CD14-positive monocyte (primary cell): ENCODE measurements at regions not wholly inside any gene's neighbourhood (a gene's known extent, or its start where the extent isn't known, plus 50 kb on each side); places are given as distances from the start of the nearest gene placed in this dataset.

Source experiments
- DNase-seq, 3 donors: peaks; one replicate each; pipeline ENCODE4 v3.0.0-alpha.2; 2011 to 2022
- H2AFZ ChIP-seq: 2 replicates; pipeline ENCODE4 v1.6.0; 2012; ENCODE audit warnings: mild to moderate bottlenecking, low read depth, low read length, inconsistent platforms; ENCODE audit not compliant: insufficient read depth, poor library complexity, severe bottlenecking
- H3K27ac ChIP-seq, 2 donors: 1 replicate in 1 of 2; 2 replicates in 1 of 2; pipeline ENCODE4 v1.5.1; 2012 to 2013; ENCODE audit warnings: low read length in 2 of 2, control low read depth in 1 of 2, inconsistent platforms in 1 of 2, low read depth in 1 of 2, mild to moderate bottlenecking in 1 of 2
- H3K27me3 ChIP-seq, 2 donors: one replicate each; pipeline versions ENCODE4 v1.6.0 to v1.6.1; 2011 to 2013; ENCODE audit warnings: low read length in 2 of 2; ENCODE audit not compliant: control insufficient read depth in 2 of 2, insufficient read depth in 2 of 2
- H3K36me3 ChIP-seq, 2 donors: replicated peaks in 1 of 2; 1 replicate in 1 of 2; 2 replicates in 1 of 2; pipeline versions ENCODE4 v1.5.1 to v1.6.1; 2012 to 2013; ENCODE audit warnings: low read length in 2 of 2, control low read depth in 1 of 2, inconsistent platforms in 1 of 2, mild to moderate bottlenecking in 1 of 2; ENCODE audit not compliant: insufficient read depth in 2 of 2, control insufficient read depth in 1 of 2
- H3K4me1 ChIP-seq, 2 donors: 1 replicate in 1 of 2; 2 replicates in 1 of 2; pipeline versions ENCODE4 v1.5.1 to v1.6.1; 2012 to 2013; ENCODE audit warnings: low read length in 2 of 2, control low read depth in 1 of 2, inconsistent platforms in 1 of 2, mild to moderate bottlenecking in 1 of 2, moderate library complexity in 1 of 2; ENCODE audit not compliant: insufficient read depth in 2 of 2, control insufficient read depth in 1 of 2
- H3K4me2 ChIP-seq: replicated peaks from 2 replicates; pipeline ENCODE3; 2012; ENCODE audit warnings: low read length, moderate library complexity, mild to moderate bottlenecking; ENCODE audit not compliant: poor library complexity, severe bottlenecking; ENCODE audit errors: extremely low read depth
- H3K4me3 ChIP-seq, 3 experiments: fragments of 200-600 bp in 1 of 3; sonication (generic) in 1 of 3; replicated peaks in 1 of 3; 1 replicate in 2 of 3; 2 replicates in 1 of 3; pipeline ENCODE4 v1.5.1; 2011 to 2013; ENCODE audit warnings: low read length in 3 of 3, mild to moderate bottlenecking in 3 of 3, control low read depth in 2 of 3, low read depth in 2 of 3, inconsistent platforms in 1 of 3, moderate library complexity in 1 of 3
- H3K79me2 ChIP-seq: 2 replicates; pipeline ENCODE4 v1.6.0; 2012; ENCODE audit warnings: mild to moderate bottlenecking, control low read depth, inconsistent platforms, low read length, moderate library complexity; ENCODE audit not compliant: insufficient read depth
- H3K9ac ChIP-seq: 2 replicates; pipeline ENCODE4 v1.6.0; 2017; ENCODE audit warnings: low read length, mild to moderate bottlenecking; ENCODE audit not compliant: insufficient read depth, poor library complexity, severe bottlenecking
- H3K9me3 ChIP-seq, 2 donors: replicated peaks in 1 of 2; 1 replicate in 1 of 2; 2 replicates in 1 of 2; pipeline versions ENCODE4 v1.5.1 to v1.6.1; 2012 to 2013; ENCODE audit warnings: low read length in 2 of 2, control low read depth in 1 of 2; ENCODE audit not compliant: control insufficient read depth in 1 of 2, insufficient read depth in 1 of 2
- H4K20me1 ChIP-seq: 2 replicates; pipeline ENCODE4 v1.6.0; 2012; ENCODE audit warnings: mild to moderate bottlenecking, low read length, control low read depth, moderate library complexity; ENCODE audit not compliant: insufficient read depth
- H3K27ac Mint-ChIP-seq, 7 donors: one replicate each; pipeline ENCODE4 v1.8.0; 2020; ENCODE audit warnings: mild to moderate bottlenecking in 7 of 7, mixed read lengths in 7 of 7, moderate library complexity in 6 of 7, inconsistent platforms in 2 of 7
- H3K27me3 Mint-ChIP-seq, 3 donors: one replicate each; pipeline ENCODE4 v1.8.0; 2021 to 2022; ENCODE audit warnings: low read depth in 3 of 3, mild to moderate bottlenecking in 3 of 3, mixed read lengths in 3 of 3, moderate library complexity in 3 of 3, inconsistent platforms in 1 of 3
- H3K36me3 Mint-ChIP-seq, 2 donors: one replicate each; pipeline ENCODE4 v1.8.0; 2020; ENCODE audit warnings: mixed read lengths in 2 of 2, inconsistent platforms in 1 of 2, mild to moderate bottlenecking in 1 of 2
- H3K4me1 Mint-ChIP-seq: one replicate; pipeline ENCODE4 v1.8.0; 2020; ENCODE audit warnings: mild to moderate bottlenecking, mixed read lengths
- H3K4me3 Mint-ChIP-seq, 2 donors: one replicate each; pipeline ENCODE4 v1.8.0; 2020; ENCODE audit warnings: mild to moderate bottlenecking in 2 of 2, mixed read lengths in 2 of 2, moderate library complexity in 1 of 2
- H3K9me3 Mint-ChIP-seq, 7 donors: one replicate each; pipeline ENCODE4 v1.8.0; 2020 to 2022; ENCODE audit warnings: mixed read lengths in 7 of 7, mild to moderate bottlenecking in 6 of 7, moderate library complexity in 6 of 7, inconsistent platforms in 2 of 7
- WGBS: methylation state at CpG from one replicate; pipeline ENCODE4 v1.1.5; 2013; ENCODE audit warnings: missing lambda C conversion rate; ENCODE audit not compliant: insufficient coverage; 5-methylcytosine and 5-hydroxymethylcytosine counted together
- intact Hi-C, 2 donors: fragments of 100-400 bp; cut with micrococcal nuclease; formaldehyde crosslinking; loops; one replicate each; pipeline versions ENCODE4 v1.15.0 to v1.15.1; 2023
- TF ChIP-seq, protein P1 (sequence below): fragments of 200-600 bp; IDR thresholded peaks from one replicate; pipeline ENCODE4 v1.8.0; 2022; ENCODE audit warnings: antibody characterized with exemption, mild to moderate bottlenecking

DNA sequence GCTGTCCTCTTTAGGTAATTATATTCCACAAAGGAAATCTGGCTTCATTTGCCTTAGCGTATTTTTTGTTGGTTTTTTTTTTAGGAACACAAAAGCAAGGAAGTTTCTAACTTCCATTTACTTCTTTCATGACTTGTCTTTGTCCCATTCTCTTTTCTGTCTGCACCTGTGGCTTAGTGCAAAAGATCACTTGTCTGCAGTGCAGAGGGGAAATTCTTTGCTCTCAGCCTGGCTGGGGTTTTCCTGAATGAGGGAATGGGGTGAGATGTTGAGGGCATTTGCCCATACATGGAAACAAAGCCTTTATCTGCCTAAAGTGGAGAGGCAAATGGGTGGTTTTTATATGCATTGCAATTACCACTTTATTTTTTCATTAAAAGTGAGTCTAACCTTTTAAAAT is 361.1 kb upstream of the IGFBP3 start:
- DNase-seq, result no peak
- Histone ChIP-seq H3K4me3 (no peak overlapping the region), H2AFZ (no peak overlapping the region), H3K4me1 (no peaks in the 10 kb centered on the region), H4K20me1 (no peaks in the 10 kb centered on the region), H3K9me3 (no peaks in the 10 kb centered on the region), H3K27me3 (no peaks in the 10 kb centered on the region), H3K4me2 (no peak overlapping the region), H3K36me3 (no peaks in the 10 kb centered on the region), H3K79me2 (no peaks in the 10 kb centered on the region), H3K9ac (no peak overlapping the region), H3K27ac (no peak overlapping the region)
- no peaks in the 10 kb centered on the region for H3K36me3 Mint-ChIP-seq
- no CpG with 5 or more reads among the region's 1 CpG for WGBS
- intact Hi-C loops, result no loop called here
- no peak overlapping the region for H3K27ac Mint-ChIP-seq
- TF ChIP-seq, protein P1, sequence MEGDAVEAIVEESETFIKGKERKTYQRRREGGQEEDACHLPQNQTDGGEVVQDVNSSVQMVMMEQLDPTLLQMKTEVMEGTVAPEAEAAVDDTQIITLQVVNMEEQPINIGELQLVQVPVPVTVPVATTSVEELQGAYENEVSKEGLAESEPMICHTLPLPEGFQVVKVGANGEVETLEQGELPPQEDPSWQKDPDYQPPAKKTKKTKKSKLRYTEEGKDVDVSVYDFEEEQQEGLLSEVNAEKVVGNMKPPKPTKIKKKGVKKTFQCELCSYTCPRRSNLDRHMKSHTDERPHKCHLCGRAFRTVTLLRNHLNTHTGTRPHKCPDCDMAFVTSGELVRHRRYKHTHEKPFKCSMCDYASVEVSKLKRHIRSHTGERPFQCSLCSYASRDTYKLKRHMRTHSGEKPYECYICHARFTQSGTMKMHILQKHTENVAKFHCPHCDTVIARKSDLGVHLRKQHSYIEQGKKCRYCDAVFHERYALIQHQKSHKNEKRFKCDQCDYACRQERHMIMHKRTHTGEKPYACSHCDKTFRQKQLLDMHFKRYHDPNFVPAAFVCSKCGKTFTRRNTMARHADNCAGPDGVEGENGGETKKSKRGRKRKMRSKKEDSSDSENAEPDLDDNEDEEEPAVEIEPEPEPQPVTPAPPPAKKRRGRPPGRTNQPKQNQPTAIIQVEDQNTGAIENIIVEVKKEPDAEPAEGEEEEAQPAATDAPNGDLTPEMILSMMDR, result no peak
- H3K9me3 Mint-ChIP-seq, result peaks cover 0 to 6% (median 5%) of the 10 kb centered on the region in 7 donors
- peaks cover 0 to 3% (median 0%) of the 10 kb centered on the region in 3 donors for H3K27me3 Mint-ChIP-seq
- H3K4me3 Mint-ChIP-seq, result no peak overlapping the region
- H3K4me1 Mint-ChIP-seq, result no peaks in the 10 kb centered on the region

DNA sequence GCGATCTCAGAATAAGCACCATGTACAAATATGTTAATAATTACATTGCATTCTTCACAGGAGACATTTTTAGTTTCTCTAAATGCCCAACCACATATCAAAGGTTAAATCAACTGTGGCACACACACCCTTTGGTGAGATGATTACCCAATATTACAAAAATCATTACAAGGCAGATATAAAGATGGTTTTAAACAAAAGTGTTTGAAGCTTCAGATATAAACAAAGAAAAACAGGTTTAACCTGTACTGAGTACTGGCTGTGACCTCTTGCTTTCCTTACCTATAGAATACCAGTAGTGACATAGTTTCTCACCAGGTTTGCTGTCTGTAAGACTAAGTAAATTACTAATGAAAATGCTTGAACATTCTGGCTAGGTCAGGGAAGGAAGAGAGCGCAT is 360.0 kb upstream of the IGFBP3 start:
- Mint-ChIP-seq H3K4me3 (no peak overlapping the region), H3K36me3 (no peaks in the 10 kb centered on the region), H3K4me1 (no peaks in the 10 kb centered on the region), H3K27me3 (peaks cover 0 to 3% (median 0%) of the 10 kb centered on the region in 3 donors), H3K27ac (no peak overlapping the region), H3K9me3 (peaks cover 0 to 6% (median 5%) of the 10 kb centered on the region in 7 donors)
- no peaks in the 10 kb centered on the region for H3K36me3 ChIP-seq
- H3K4me2 ChIP-seq, result no peak overlapping the region
- no peak overlapping the region for H3K27ac ChIP-seq
- no CpG with 5 or more reads among the region's 2 CpGs for WGBS
- H4K20me1 ChIP-seq, result no peaks in the 10 kb centered on the region
- H2AFZ ChIP-seq, result no peak overlapping the region
- intact Hi-C loops, result no loop called here
- no peak overlapping the region for H3K9ac ChIP-seq
- no peaks in the 10 kb centered on the region for H3K4me1 ChIP-seq
- TF ChIP-seq, protein P1, result no peak
- H3K9me3 ChIP-seq, result peaks cover 0 to 5% of the 10 kb centered on the region in 2 donors
- H3K4me3 ChIP-seq, result no peak overlapping the region
- no peaks in the 10 kb centered on the region for H3K79me2 ChIP-seq
- H3K27me3 ChIP-seq, result no peaks in the 10 kb centered on the region
- DNase-seq, result no peak
